HCT116 (cell line): ENCODE measurements at regions not wholly inside any gene's neighbourhood (a gene's known extent, or its start where the extent isn't known, plus 50 kb on each side); places are given as distances from the start of the nearest gene placed in this dataset.

Experiments
- ATAC-seq: fragments of 200-7000 bp; cut with Tn5 transposase; 2 replicates; pipeline ENCODE4 v1.9.1; 2020; ENCODE audit warnings: mild to moderate bottlenecking, moderate library complexity
- BruUV-seq: library from RNA; stranded (reverse); fragments of 400-500 nt; replicated peaks from 2 replicates; lab custom pipeline; 2021; lab: Mats Ljungman, UMichigan
- CTCF ChIA-PET: fragments of 300-600 bp; sonication (Branson Sonifier 250); formaldehyde crosslinking; loops from one replicate; lab custom pipeline; 2021; ENCODE audit warnings: antibody characterized with exemption; lab: Charles Lee
- POLR2A ChIA-PET: fragments of 300-600, 350-600 bp; sonication (Branson Sonifier 250); formaldehyde crosslinking; loops from one replicate; lab custom pipeline; 2021; ENCODE audit warnings: antibody characterized with exemption; lab: Charles Lee
- RAD21 ChIA-PET, 2 experiments: fragments of 300-600 bp; sonication (Branson Sonifier 250); formaldehyde crosslinking; loops; one replicate each; lab custom pipeline; 2023; ENCODE audit warnings: low total read pairs in 2 of 2; ENCODE audit not compliant: uncharacterized antibody in 2 of 2, unreplicated experiment in 2 of 2, low non-redundant PET in 1 of 2; lab: Charles Lee
- DNase-seq: peaks from one replicate; pipeline ENCODE4 v3.0.0-alpha.2; 2010; ENCODE audit warnings: low read depth, low spot score
- H2AFZ ChIP-seq: fragments of 200-600 bp; shearing (Covaris generic), sonication (generic); 2 replicates; pipeline ENCODE4 v1.6.1; 2017; ENCODE audit warnings: low read depth, mixed run types, mixed read lengths, antibody characterized with exemption, low read length; ENCODE audit not compliant: poor library complexity, severe bottlenecking
- H3K27ac ChIP-seq: 2 replicates; pipeline ENCODE4 v1.5.1; 2012; ENCODE audit warnings: low read depth, low read length
- H3K27me3 ChIP-seq: fragments of 200-600 bp; sonication (generic); 2 replicates; pipeline ENCODE4 v1.6.1; 2016; ENCODE audit warnings: mixed run types, low read length, mixed read lengths; ENCODE audit not compliant: insufficient read depth
- H3K36me3 ChIP-seq, 2 experiments: fragments of 200-500 bp in 1 of 2; fragments of 200-600 bp in 1 of 2; sonication (Bioruptor generic) in 1 of 2; sonication (generic) in 1 of 2; 2 replicates each; pipeline versions ENCODE4 v1.5.1 to v1.6.1; 2014 to 2016; ENCODE audit warnings: low read length in 2 of 2, inconsistent platforms in 1 of 2, mixed read lengths in 1 of 2, mixed run types in 1 of 2; ENCODE audit not compliant: insufficient read depth in 2 of 2, control insufficient read depth in 1 of 2
- H3K4me1 ChIP-seq, 2 experiments: fragments of 200-600 bp in 1 of 2; sonication (generic) in 1 of 2; 2 replicates each; pipeline versions ENCODE4 v1.5.1 to v1.6.1; 2012 to 2017; ENCODE audit warnings: low read length in 2 of 2, inconsistent platforms in 1 of 2, mild to moderate bottlenecking in 1 of 2, mixed read lengths in 1 of 2, mixed run types in 1 of 2, moderate library complexity in 1 of 2; ENCODE audit not compliant: insufficient read depth in 2 of 2, control insufficient read depth in 1 of 2
- H3K4me2 ChIP-seq: fragments of 200-600 bp; sonication (generic); 2 replicates; pipeline ENCODE4 v1.6.1; 2017; ENCODE audit warnings: mixed run types, low read length, mixed read lengths
- H3K4me3 ChIP-seq, 2 experiments: fragments of 200-600 bp in 1 of 2; sonication (generic) in 1 of 2; replicated peaks in 1 of 2; 2 replicates each; pipeline ENCODE4 v1.5.1; 2011 to 2016; ENCODE audit warnings: low read length in 2 of 2, control low read depth in 1 of 2, low read depth in 1 of 2, mild to moderate bottlenecking in 1 of 2, mixed read lengths in 1 of 2, mixed run types in 1 of 2
- H3K79me2 ChIP-seq: fragments of 200-600 bp; sonication (generic); 2 replicates; pipeline ENCODE4 v1.6.1; 2017; ENCODE audit warnings: mild to moderate bottlenecking, mixed run types, low read length, moderate library complexity, mixed read lengths; ENCODE audit not compliant: insufficient read depth
- H3K9ac ChIP-seq: fragments of 200-600 bp; sonication (generic); 2 replicates; pipeline ENCODE4 v1.6.1; 2016; ENCODE audit warnings: low read length, mixed read lengths
- H3K9me2 ChIP-seq: fragments of 200-600 bp; sonication (generic), shearing (Covaris generic); 2 replicates; pipeline ENCODE4 v1.6.1; 2017; ENCODE audit warnings: mixed run types, mild to moderate bottlenecking, moderate library complexity; ENCODE audit not compliant: insufficient read depth
- H3K9me3 ChIP-seq, 2 experiments: fragments of 200-500 bp in 1 of 2; fragments of 200-600 bp in 1 of 2; sonication (Bioruptor generic) in 1 of 2; sonication (generic) in 1 of 2; 2 replicates each; pipeline ENCODE4 v1.6.1; 2014 to 2017; ENCODE audit warnings: low read length in 2 of 2, mixed read lengths in 2 of 2, inconsistent platforms in 1 of 2, low read depth in 1 of 2, mild to moderate bottlenecking in 1 of 2, mixed run types in 1 of 2, moderate library complexity in 1 of 2; ENCODE audit not compliant: control insufficient read depth in 1 of 2, insufficient read depth in 1 of 2
- H4K20me1 ChIP-seq: fragments of 200-600 bp; sonication (generic), shearing (Covaris generic); 2 replicates; pipeline ENCODE4 v1.6.1; 2017; ENCODE audit warnings: mixed run types, mild to moderate bottlenecking, moderate library complexity; ENCODE audit not compliant: insufficient read depth
- EGR1 ChIP-seq: IDR thresholded peaks from 2 replicates; pipeline ENCODE4 v1.6.1; 2012; ENCODE audit warnings: low read depth
- ELF1 ChIP-seq: IDR thresholded peaks from 2 replicates; pipeline ENCODE4 v1.6.1; 2012; ENCODE audit warnings: low read depth, borderline replicate concordance
- EZH2phosphoT487 ChIP-seq: fragments of 200-600 bp; IDR thresholded peaks from 2 replicates; pipeline ENCODE4 v1.6.1; 2018; ENCODE audit warnings: antibody characterized with exemption, borderline replicate concordance
- FOSL1 ChIP-seq: IDR thresholded peaks from 2 replicates; pipeline ENCODE4 v1.6.1; 2012; ENCODE audit warnings: low read depth
- JUND ChIP-seq: IDR thresholded peaks from 2 replicates; pipeline ENCODE4 v1.6.1; 2012
- POLR2AphosphoS5 ChIP-seq: IDR thresholded peaks from 2 replicates; pipeline ENCODE4 v1.6.1; 2011; ENCODE audit warnings: mild to moderate bottlenecking, low read depth, low read length, moderate library complexity
- RAD21 ChIP-seq: IDR thresholded peaks from 2 replicates; pipeline ENCODE4 v1.6.1; 2012; ENCODE audit warnings: low read depth, mild to moderate bottlenecking
- SP1 ChIP-seq: IDR thresholded peaks from 2 replicates; pipeline ENCODE4 v1.6.1; 2012; ENCODE audit warnings: low read depth
- SRF ChIP-seq: IDR thresholded peaks from 2 replicates; pipeline ENCODE4 v1.6.1; 2012; ENCODE audit warnings: low read depth
- TCF7L2 ChIP-seq: IDR thresholded peaks from 2 replicates; pipeline ENCODE4 v1.7.0; 2011; ENCODE audit warnings: borderline replicate concordance, inconsistent platforms; ENCODE audit not compliant: insufficient read depth, insufficient read length; ENCODE audit errors: extremely low read depth
- YY1 ChIP-seq: IDR thresholded peaks from 2 replicates; pipeline ENCODE4 v1.6.1; 2011; ENCODE audit warnings: low read length, low read depth, moderate library complexity, mild to moderate bottlenecking; ENCODE audit not compliant: insufficient replicate concordance; ENCODE audit errors: extremely low read depth
- intact Hi-C: fragments of 100-400 bp; cut with micrococcal nuclease; formaldehyde crosslinking; loops from 2 replicates; pipeline ENCODE4 v1.10.0; 2022
- TF ChIP-seq, protein P1 (sequence below): IDR thresholded peaks from 2 replicates; pipeline ENCODE4 v1.6.1; 2012

DNA sequence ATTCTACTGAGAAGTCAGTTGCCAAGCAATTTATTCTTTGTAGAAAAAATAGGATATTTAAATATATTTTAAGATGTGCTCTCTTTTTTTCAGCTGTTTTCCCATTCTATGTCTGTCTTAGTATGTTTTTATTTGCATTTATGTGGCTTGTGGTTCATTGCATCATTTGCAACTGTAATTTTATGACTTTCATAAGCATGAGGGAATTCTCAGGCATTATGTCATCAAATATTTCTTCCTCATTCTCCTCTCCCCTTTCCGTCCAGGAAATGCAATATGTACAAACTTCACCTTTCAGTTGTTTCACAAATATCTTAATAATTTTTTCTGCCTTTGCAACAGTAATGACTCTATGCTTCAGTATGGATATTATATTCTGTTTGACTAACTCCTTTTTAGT, 560.2 kb upstream of the LRATD1 start:
- H4K20me1 ChIP-seq = no peaks in the 10 kb centered on the region
- H3K4me1 ChIP-seq = no peaks in the 10 kb centered on the region
- no peak for DNase-seq
- H3K9ac ChIP-seq = no peak overlapping the region
- no peak overlapping the region for H2AFZ ChIP-seq
- intact Hi-C loops = no loop called here
- H3K27me3 ChIP-seq = no peaks in the 10 kb centered on the region
- H3K9me2 ChIP-seq = no peaks in the 10 kb centered on the region
- no peak overlapping the region for H3K4me2 ChIP-seq
- no peaks in the 10 kb centered on the region for H3K79me2 ChIP-seq
- ChIA-PET POLR2A (no interaction called here), RAD21 (no interaction called here), CTCF (no interaction called here)
- H3K9me3 ChIP-seq = peaks cover 11 to 19% of the 10 kb centered on the region in 2 experiments; a peak in 2 of 4 replicates
- H3K36me3 ChIP-seq = no peaks in the 10 kb centered on the region
- TF ChIP-seq ELF1 = no peak
- TF ChIP-seq, protein P1, sequence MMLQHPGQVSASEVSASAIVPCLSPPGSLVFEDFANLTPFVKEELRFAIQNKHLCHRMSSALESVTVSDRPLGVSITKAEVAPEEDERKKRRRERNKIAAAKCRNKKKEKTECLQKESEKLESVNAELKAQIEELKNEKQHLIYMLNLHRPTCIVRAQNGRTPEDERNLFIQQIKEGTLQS = no peak
- TF ChIP-seq POLR2AphosphoS5 = no peak
- no peak for TF ChIP-seq JUND
- no peak for TF ChIP-seq EGR1
- TF ChIP-seq TCF7L2 = no peak
- TF ChIP-seq SRF = no peak
- H3K27ac ChIP-seq = no peak overlapping the region
- BruUV-seq = no TSS peak
- H3K4me3 ChIP-seq = no peak overlapping the region
- no peak for ATAC-seq

DNA sequence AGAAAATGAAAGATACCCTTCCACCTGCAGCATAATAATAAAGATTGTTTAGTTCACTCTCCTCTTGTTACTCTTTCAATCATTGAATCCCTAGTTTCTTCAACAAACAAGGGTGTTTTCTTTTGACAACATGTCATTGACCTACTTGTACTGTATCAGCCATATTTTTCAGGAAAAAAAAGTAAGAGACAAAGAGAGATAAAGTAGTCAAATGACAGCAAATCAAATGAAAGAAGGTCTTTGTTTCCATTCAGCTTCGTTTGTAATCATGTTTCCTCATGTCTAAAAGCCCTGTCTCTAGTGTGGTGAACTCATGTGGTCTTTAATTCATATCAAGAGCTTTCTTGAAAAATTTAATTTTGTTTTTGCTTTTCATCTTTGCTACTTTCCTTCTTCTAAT, 557.8 kb upstream of the LRATD1 start:
- H3K36me3 ChIP-seq = no peaks in the 10 kb centered on the region
- ChIA-PET POLR2A (no interaction called here), RAD21 (no interaction called here)
- H3K79me2 ChIP-seq = no peaks in the 10 kb centered on the region
- no peak overlapping the region for H3K4me2 ChIP-seq
- no peak for DNase-seq
- no peak overlapping the region for H3K9ac ChIP-seq
- no peak overlapping the region for H3K27ac ChIP-seq
- H3K4me1 ChIP-seq = no peaks in the 10 kb centered on the region
- no peak for ATAC-seq
- no TSS peak for BruUV-seq
- H3K27me3 ChIP-seq = no peaks in the 10 kb centered on the region
- no peaks in the 10 kb centered on the region for H3K9me2 ChIP-seq
- intact Hi-C loops = no loop called here
- TF ChIP-seq FOSL1 = no peak
- TF ChIP-seq POLR2AphosphoS5 = no peak
- TF ChIP-seq RAD21 = no peak
- no peak for TF ChIP-seq YY1
- TF ChIP-seq EZH2phosphoT487 = no peak
- no peak for TF ChIP-seq JUND
- TF ChIP-seq SP1 = no peak
- TF ChIP-seq, all 23 proteins: peak for 0
- H2AFZ ChIP-seq = no peak overlapping the region
- peaks cover 5 to 16% of the 10 kb centered on the region in 2 experiments; a peak in 2 of 4 replicates for H3K9me3 ChIP-seq
- CTCF ChIA-PET = no interaction called here
- H3K4me3 ChIP-seq = no peak overlapping the region
- H4K20me1 ChIP-seq = no peaks in the 10 kb centered on the region
